ENCODE measurements at regions not wholly inside any gene's neighbourhood (a gene's known extent, or its start where the extent isn't known, plus 50 kb on each side); places are given as distances from the start of the nearest gene placed in this dataset.

DNA sequence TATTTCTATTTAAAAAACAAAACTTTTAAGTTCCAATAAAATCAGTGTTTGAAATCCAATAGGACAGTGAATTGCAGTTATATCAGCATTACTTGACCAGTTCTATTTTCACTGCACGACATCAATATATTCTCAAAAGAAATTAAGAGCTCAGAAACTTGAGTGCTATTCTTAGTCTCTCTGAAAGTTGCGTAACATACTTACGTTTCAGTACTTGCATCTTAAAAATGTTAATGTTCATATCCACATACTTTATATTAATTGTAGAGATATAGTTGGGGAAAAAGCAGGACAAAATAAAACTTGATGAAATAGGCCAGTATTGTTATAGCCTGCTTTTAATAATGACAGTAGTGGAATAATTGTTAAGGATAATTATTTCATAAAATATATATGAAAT is 720.5 kb upstream of the PCDH9 start:
- TF ChIP-seq, protein P1, sequence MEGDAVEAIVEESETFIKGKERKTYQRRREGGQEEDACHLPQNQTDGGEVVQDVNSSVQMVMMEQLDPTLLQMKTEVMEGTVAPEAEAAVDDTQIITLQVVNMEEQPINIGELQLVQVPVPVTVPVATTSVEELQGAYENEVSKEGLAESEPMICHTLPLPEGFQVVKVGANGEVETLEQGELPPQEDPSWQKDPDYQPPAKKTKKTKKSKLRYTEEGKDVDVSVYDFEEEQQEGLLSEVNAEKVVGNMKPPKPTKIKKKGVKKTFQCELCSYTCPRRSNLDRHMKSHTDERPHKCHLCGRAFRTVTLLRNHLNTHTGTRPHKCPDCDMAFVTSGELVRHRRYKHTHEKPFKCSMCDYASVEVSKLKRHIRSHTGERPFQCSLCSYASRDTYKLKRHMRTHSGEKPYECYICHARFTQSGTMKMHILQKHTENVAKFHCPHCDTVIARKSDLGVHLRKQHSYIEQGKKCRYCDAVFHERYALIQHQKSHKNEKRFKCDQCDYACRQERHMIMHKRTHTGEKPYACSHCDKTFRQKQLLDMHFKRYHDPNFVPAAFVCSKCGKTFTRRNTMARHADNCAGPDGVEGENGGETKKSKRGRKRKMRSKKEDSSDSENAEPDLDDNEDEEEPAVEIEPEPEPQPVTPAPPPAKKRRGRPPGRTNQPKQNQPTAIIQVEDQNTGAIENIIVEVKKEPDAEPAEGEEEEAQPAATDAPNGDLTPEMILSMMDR (IDR thresholded peaks at IDR 0.05; ENCODE audit: control extremely low read depth in 1 of 3, insufficient read depth in 1 of 3, low read depth in 1 of 3, low read length in 3 of 3): no peak
- TF ChIP-seq GABPA (IDR thresholded peaks at IDR 0.05; ENCODE audit: borderline replicate concordance, insufficient read depth, low read length) (no peak), CHD2 (IDR thresholded peaks at IDR 0.05; ENCODE audit: low read length) (no peak), TCF12 (IDR thresholded peaks at IDR 0.05; ENCODE audit: low read depth, low read length) (no peak), SIRT6 (IDR thresholded peaks at IDR 0.05; ENCODE audit: low read length) (no peak), EZH2 (IDR thresholded peaks at IDR 0.05; ENCODE audit: low read depth, low read length, severe bottlenecking) (no peak)

Data from H1 (cell line).